Transverse colon (tissue), 4 donors: ENCODE measurements at regions not wholly inside any gene's neighbourhood (a gene's known extent, or its start where the extent isn't known, plus 50 kb on each side); places are given as distances from the start of the nearest gene placed in this dataset.

Experiments
- EP300 ChIP-seq: sonication (generic); formaldehyde crosslinking; IDR thresholded peaks from one replicate; pipeline ENCODE4 v1.6.1; 2017; ENCODE audit warnings: antibody characterized with exemption, low read depth
- POLR2A ChIP-seq: fragments of 450-650 bp; IDR thresholded peaks from one replicate; pipeline ENCODE4 v1.6.1; 2016; ENCODE audit warnings: antibody characterized with exemption, mild to moderate bottlenecking, moderate library complexity
- POLR2AphosphoS5 ChIP-seq, 3 donors: sonication (generic); formaldehyde crosslinking; IDR thresholded peaks; one replicate each; pipeline ENCODE4 v1.6.1; 2016; ENCODE audit warnings: antibody characterized with exemption in 3 of 3
- TF ChIP-seq, protein P1 (sequence below), 5 experiments: fragments of 200-600 bp in 3 of 5; fragments of 450-650 bp in 2 of 5; sonication (generic) in 3 of 5; IDR thresholded peaks; 1 replicate in 2 of 5; 2 replicates in 3 of 5; pipeline ENCODE4 v1.5.1; 2016 to 2017; ENCODE audit warnings: antibody characterized with exemption in 5 of 5, inconsistent platforms in 3 of 5, mild to moderate bottlenecking in 2 of 5, moderate library complexity in 1 of 5

DNA sequence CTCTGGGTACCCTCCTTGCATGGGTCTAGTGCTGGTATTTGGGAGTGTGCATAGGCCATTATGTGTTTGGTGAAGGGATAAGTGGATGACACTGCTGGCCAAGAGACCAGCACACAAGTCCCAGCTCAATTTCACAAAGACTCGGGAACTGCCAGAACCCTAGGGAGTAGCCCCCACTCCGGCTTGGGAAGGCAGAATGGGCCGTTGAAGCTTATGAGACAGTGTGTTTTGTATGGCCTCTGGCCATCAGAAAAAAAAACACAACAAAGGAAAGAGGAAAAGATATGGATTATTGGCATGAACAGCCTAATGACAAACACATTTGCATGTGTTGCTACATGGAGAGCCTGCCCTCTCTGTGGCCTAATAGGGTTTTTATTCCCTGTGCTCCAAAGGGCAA lies 144.2 kb downstream of the TTC32 start:
- TF ChIP-seq, protein P1, sequence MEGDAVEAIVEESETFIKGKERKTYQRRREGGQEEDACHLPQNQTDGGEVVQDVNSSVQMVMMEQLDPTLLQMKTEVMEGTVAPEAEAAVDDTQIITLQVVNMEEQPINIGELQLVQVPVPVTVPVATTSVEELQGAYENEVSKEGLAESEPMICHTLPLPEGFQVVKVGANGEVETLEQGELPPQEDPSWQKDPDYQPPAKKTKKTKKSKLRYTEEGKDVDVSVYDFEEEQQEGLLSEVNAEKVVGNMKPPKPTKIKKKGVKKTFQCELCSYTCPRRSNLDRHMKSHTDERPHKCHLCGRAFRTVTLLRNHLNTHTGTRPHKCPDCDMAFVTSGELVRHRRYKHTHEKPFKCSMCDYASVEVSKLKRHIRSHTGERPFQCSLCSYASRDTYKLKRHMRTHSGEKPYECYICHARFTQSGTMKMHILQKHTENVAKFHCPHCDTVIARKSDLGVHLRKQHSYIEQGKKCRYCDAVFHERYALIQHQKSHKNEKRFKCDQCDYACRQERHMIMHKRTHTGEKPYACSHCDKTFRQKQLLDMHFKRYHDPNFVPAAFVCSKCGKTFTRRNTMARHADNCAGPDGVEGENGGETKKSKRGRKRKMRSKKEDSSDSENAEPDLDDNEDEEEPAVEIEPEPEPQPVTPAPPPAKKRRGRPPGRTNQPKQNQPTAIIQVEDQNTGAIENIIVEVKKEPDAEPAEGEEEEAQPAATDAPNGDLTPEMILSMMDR (IDR thresholded peaks at IDR 0.05) = no peak
- TF ChIP-seq POLR2A (no peak), EP300 (no peak), POLR2AphosphoS5 (IDR thresholded peaks at IDR 0.05) (no peak)
